PC-9 (cell line): ENCODE measurements at regions not wholly inside any gene's neighbourhood (a gene's known extent, or its start where the extent isn't known, plus 50 kb on each side); places are given as distances from the start of the nearest gene placed in this dataset.

ENCODE experiments used
- BruUV-seq: library from RNA; stranded (reverse); fragments of 400-500 nt; replicated peaks from 2 replicates; lab custom pipeline; 2021; lab: Mats Ljungman, UMichigan
- CTCF ChIA-PET: fragments of 300-600 bp; sonication (Branson Sonifier 250); formaldehyde crosslinking; loops from one replicate; lab custom pipeline; 2022; ENCODE audit warnings: antibody characterized with exemption; lab: Charles Lee
- POLR2A ChIA-PET: fragments of 300-600 bp; sonication (Branson Sonifier 250); formaldehyde crosslinking; loops from one replicate; lab custom pipeline; 2022; ENCODE audit warnings: antibody characterized with exemption; ENCODE audit not compliant: unreplicated experiment; lab: Charles Lee
- DNase-seq, 2 experiments: peaks; one replicate each; pipeline versions ENCODE4 v3.0.0 to v3.0.0-alpha.2; 2015 to 2022; ENCODE audit warnings: mixed read lengths in 1 of 2
- H2AFZ ChIP-seq: fragments of 200-600 bp; sonication (generic); 2 replicates; pipeline ENCODE4 v1.8.1; 2017; ENCODE audit warnings: antibody characterized with exemption
- H3F3A ChIP-seq: fragments of 200-600 bp; sonication (generic); 2 replicates; pipeline ENCODE4 v1.8.1; 2017; ENCODE audit warnings: antibody characterized with exemption, mild to moderate bottlenecking, low read depth; ENCODE audit not compliant: insufficient read depth
- H3K27ac ChIP-seq: fragments of 200-600 bp; sonication (generic); 2 replicates; pipeline ENCODE4 v1.6.1; 2016; ENCODE audit warnings: mixed run types
- H3K27me3 ChIP-seq: fragments of 200-600 bp; sonication (generic); 2 replicates; pipeline ENCODE4 v1.6.1; 2016; ENCODE audit warnings: low read depth, mixed run types; ENCODE audit not compliant: insufficient read depth
- H3K36me3 ChIP-seq: fragments of 200-600 bp; sonication (generic); 2 replicates; pipeline ENCODE4 v1.6.1; 2016; ENCODE audit warnings: low read depth, mixed run types
- H3K4me1 ChIP-seq: fragments of 200-600 bp; sonication (generic); replicated peaks from 2 replicates; pipeline ENCODE4 v1.6.1; 2016; ENCODE audit warnings: mixed run types; ENCODE audit not compliant: insufficient read depth
- H3K4me2 ChIP-seq: fragments of 200-600 bp; sonication (generic); 2 replicates; pipeline ENCODE4 v1.6.1; 2017; ENCODE audit warnings: mixed run types
- H3K4me3 ChIP-seq: fragments of 200-600 bp; sonication (generic); 2 replicates; pipeline ENCODE4 v1.6.1; 2016; ENCODE audit warnings: mixed run types
- H3K79me2 ChIP-seq: fragments of 200-600 bp; sonication (generic); 2 replicates; pipeline ENCODE4 v1.6.1; 2017; ENCODE audit warnings: low read depth, mixed run types
- H3K9me2 ChIP-seq: fragments of 200-600 bp; sonication (generic); 2 replicates; pipeline ENCODE4 v1.8.1; 2017; ENCODE audit warnings: mild to moderate bottlenecking; ENCODE audit not compliant: insufficient read depth
- H3K9me3 ChIP-seq: fragments of 200-600 bp; sonication (generic); 2 replicates; pipeline ENCODE4 v1.8.1; 2016; ENCODE audit warnings: low read depth; ENCODE audit not compliant: insufficient read depth
- H4K20me1 ChIP-seq: fragments of 200-600 bp; sonication (generic); 2 replicates; pipeline ENCODE4 v1.8.1; 2017; ENCODE audit not compliant: insufficient read depth
- CTCF ChIP-seq: fragments of 200-600 bp; sonication (generic); conservative IDR thresholded peaks from 2 replicates; pipeline ENCODE4 v1.6.1; 2017; ENCODE audit warnings: mixed run types, antibody characterized with exemption, mild to moderate bottlenecking, moderate library complexity
- EZH2 ChIP-seq: fragments of 200-600 bp; sonication (generic); IDR thresholded peaks from 2 replicates; pipeline ENCODE4 v1.8.0; 2017; ENCODE audit warnings: antibody characterized with exemption, low read depth
- intact Hi-C: fragments of 100-400 bp; cut with micrococcal nuclease; formaldehyde crosslinking; loops from one replicate; pipeline ENCODE4 v1.10.0; 2022; ENCODE audit not compliant: unreplicated experiment

GRCh38 chr14:97027256-97027999, 230.2 kb downstream of the VRK1 start:
- TF ChIP-seq CTCF (no peak), EZH2 (no peak)
- H3K79me2 ChIP-seq: no peaks in the 10 kb centered on the region
- intact Hi-C loops: no loop called here
- H3K4me1 ChIP-seq: no peaks in the 10 kb centered on the region
- ChIA-PET CTCF (no interaction called here), POLR2A (no interaction called here)
- no peaks in the 10 kb centered on the region for H3F3A ChIP-seq
- BruUV-seq: no TSS peak
- H3K27ac ChIP-seq: no peak overlapping the region
- no peaks in the 10 kb centered on the region for H4K20me1 ChIP-seq
- no peak overlapping the region for H3K4me2 ChIP-seq
- H3K36me3 ChIP-seq: no peaks in the 10 kb centered on the region
- no peak overlapping the region for H2AFZ ChIP-seq
- H3K4me3 ChIP-seq: no peak overlapping the region
- no peaks in the 10 kb centered on the region for H3K9me3 ChIP-seq
- DNase-seq: no peak
- H3K9me2 ChIP-seq: no peaks in the 10 kb centered on the region
- H3K27me3 ChIP-seq: no peaks in the 10 kb centered on the region

- no peak for DNase-seq
- Histone ChIP-seq H3K79me2 (no peaks in the 10 kb centered on the region), H3K36me3 (no peaks in the 10 kb centered on the region), H3K9me3 (no peaks in the 10 kb centered on the region), H3K4me3 (no peak overlapping the region), H3F3A (no peaks in the 10 kb centered on the region), H3K27me3 (no peaks in the 10 kb centered on the region), H4K20me1 (no peaks in the 10 kb centered on the region), H3K9me2 (no peaks in the 10 kb centered on the region), H3K4me2 (no peak overlapping the region), H3K27ac (no peak overlapping the region), H2AFZ (no peak overlapping the region), H3K4me1 (no peaks in the 10 kb centered on the region)
- ChIA-PET POLR2A (no interaction called here), CTCF (no interaction called here)
- intact Hi-C loops: no loop called here
- TF ChIP-seq EZH2: no peak
- no peak for TF ChIP-seq CTCF
- BruUV-seq: no TSS peak
Measured at GRCh38 chr14:97028382-97028781, 231.2 kb downstream of the VRK1 start.

GRCh38 chr14:97029800-97030199, 232.6 kb downstream of the VRK1 start:
- no peak for DNase-seq
- Histone ChIP-seq H3K27me3 (no peaks in the 10 kb centered on the region), H3F3A (no peaks in the 10 kb centered on the region), H3K4me1 (no peaks in the 10 kb centered on the region), H3K4me2 (no peak overlapping the region), H2AFZ (no peak overlapping the region), H4K20me1 (no peaks in the 10 kb centered on the region), H3K4me3 (no peak overlapping the region), H3K79me2 (no peaks in the 10 kb centered on the region), H3K27ac (no peak overlapping the region), H3K9me2 (no peaks in the 10 kb centered on the region), H3K36me3 (no peaks in the 10 kb centered on the region), H3K9me3 (no peaks in the 10 kb centered on the region)
- CTCF ChIA-PET: no interaction called here
- POLR2A ChIA-PET: no interaction called here
- intact Hi-C loops: no loop called here
- BruUV-seq: no TSS peak
- no peak for TF ChIP-seq CTCF
- no peak for TF ChIP-seq EZH2
